ENCODE measurements at regions not wholly inside any gene's neighbourhood (a gene's known extent, or its start where the extent isn't known, plus 50 kb on each side); places are given as distances from the start of the nearest gene placed in this dataset.

DNA sequence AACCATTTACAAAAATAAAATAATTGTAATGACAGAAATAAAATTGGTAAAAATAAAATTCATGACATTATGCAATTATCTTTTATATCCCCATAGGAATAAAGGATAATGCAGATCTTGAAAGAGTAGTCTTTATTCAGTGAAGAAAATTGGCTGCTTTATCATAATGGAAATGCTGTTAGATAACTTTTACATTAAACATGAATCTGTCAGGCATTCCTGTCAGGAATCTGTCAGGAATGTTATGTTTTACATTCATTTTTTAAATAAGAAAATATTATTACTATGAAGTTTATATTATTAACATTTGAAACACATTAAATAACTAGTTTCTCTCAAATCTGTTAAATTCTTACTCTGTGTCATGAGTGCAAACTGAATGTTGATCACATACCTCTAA, 1024.7 kb upstream of the TMEFF2 start:
- CTCF ChIA-PET = no interaction called here
- POLR2A ChIA-PET = no interaction called here
- no peaks in the 10 kb centered on the region for H3K9me2 ChIP-seq
- H3K79me2 ChIP-seq (ENCODE audit: insufficient read depth) = no peaks in the 10 kb centered on the region
- H3F3A ChIP-seq (replicated peaks; ENCODE audit: insufficient read depth) = no peaks in the 10 kb centered on the region
- H3K4me2 ChIP-seq = no peak overlapping the region
- no peaks in the 10 kb centered on the region for H3K4me1 ChIP-seq (ENCODE audit: control insufficient read depth in 1 of 2, insufficient read depth in 2 of 2, low read depth in 1 of 2, low read length in 1 of 2)
- H3K27ac ChIP-seq (ENCODE audit: low read depth in 2 of 2, low read length in 1 of 2) = no peak overlapping the region
- no peak for TF ChIP-seq MXI1 (IDR thresholded peaks at IDR 0.05; ENCODE audit: low read depth, low read length)
- no peak for TF ChIP-seq FOSL2 (IDR thresholded peaks at IDR 0.05; ENCODE audit: borderline replicate concordance, low read depth)
- no peak for TF ChIP-seq TAF1 (IDR thresholded peaks at IDR 0.05; ENCODE audit: borderline replicate concordance, low read depth, low read length)
- no peak for TF ChIP-seq SMC3 (IDR thresholded peaks at IDR 0.05; ENCODE audit: low read depth, low read length)
- no peak for TF ChIP-seq CHD2 (IDR thresholded peaks at IDR 0.05; ENCODE audit: low read length, partially characterized antibody)
- TF ChIP-seq TCF12 (IDR thresholded peaks at IDR 0.05) = no peak
- no peak for TF ChIP-seq RAD21 (IDR thresholded peaks at IDR 0.05; ENCODE audit: low read length)
- no peak for TF ChIP-seq RCOR1 (IDR thresholded peaks at IDR 0.05; ENCODE audit: low read length)
- no peak for TF ChIP-seq MEF2A (IDR thresholded peaks at IDR 0.05; ENCODE audit: borderline replicate concordance, low read depth)
- TF ChIP-seq, protein P1, sequence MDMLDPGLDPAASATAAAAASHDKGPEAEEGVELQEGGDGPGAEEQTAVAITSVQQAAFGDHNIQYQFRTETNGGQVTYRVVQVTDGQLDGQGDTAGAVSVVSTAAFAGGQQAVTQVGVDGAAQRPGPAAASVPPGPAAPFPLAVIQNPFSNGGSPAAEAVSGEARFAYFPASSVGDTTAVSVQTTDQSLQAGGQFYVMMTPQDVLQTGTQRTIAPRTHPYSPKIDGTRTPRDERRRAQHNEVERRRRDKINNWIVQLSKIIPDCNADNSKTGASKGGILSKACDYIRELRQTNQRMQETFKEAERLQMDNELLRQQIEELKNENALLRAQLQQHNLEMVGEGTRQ (IDR thresholded peaks at IDR 0.05; ENCODE audit: borderline replicate concordance, low read depth, low read length) = no peak
- TF ChIP-seq, protein P2, sequence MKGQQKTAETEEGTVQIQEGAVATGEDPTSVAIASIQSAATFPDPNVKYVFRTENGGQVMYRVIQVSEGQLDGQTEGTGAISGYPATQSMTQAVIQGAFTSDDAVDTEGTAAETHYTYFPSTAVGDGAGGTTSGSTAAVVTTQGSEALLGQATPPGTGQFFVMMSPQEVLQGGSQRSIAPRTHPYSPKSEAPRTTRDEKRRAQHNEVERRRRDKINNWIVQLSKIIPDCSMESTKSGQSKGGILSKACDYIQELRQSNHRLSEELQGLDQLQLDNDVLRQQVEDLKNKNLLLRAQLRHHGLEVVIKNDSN (IDR thresholded peaks at IDR 0.05; ENCODE audit: borderline replicate concordance, low read depth) = no peak
- TF ChIP-seq CTCF (IDR thresholded peaks at IDR 0.05) = no peak
- no peak for TF ChIP-seq EZH2phosphoT487 (IDR thresholded peaks at IDR 0.05; ENCODE audit: borderline replicate concordance, low read depth)
- TF ChIP-seq ELF1 (IDR thresholded peaks at IDR 0.05) = no peak
- TF ChIP-seq EP300 (IDR thresholded peaks at IDR 0.05; ENCODE audit: borderline replicate concordance in 1 of 2, low read depth in 1 of 2, low read length in 1 of 2) = no peak
- no peak for TF ChIP-seq POLR2AphosphoS5 (IDR thresholded peaks at IDR 0.05; ENCODE audit: low read depth, low read length)
- TF ChIP-seq, protein P3, sequence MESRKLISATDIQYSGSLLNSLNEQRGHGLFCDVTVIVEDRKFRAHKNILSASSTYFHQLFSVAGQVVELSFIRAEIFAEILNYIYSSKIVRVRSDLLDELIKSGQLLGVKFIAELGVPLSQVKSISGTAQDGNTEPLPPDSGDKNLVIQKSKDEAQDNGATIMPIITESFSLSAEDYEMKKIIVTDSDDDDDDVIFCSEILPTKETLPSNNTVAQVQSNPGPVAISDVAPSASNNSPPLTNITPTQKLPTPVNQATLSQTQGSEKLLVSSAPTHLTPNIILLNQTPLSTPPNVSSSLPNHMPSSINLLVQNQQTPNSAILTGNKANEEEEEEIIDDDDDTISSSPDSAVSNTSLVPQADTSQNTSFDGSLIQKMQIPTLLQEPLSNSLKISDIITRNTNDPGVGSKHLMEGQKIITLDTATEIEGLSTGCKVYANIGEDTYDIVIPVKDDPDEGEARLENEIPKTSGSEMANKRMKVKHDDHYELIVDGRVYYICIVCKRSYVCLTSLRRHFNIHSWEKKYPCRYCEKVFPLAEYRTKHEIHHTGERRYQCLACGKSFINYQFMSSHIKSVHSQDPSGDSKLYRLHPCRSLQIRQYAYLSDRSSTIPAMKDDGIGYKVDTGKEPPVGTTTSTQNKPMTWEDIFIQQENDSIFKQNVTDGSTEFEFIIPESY (IDR thresholded peaks at IDR 0.05; ENCODE audit: borderline replicate concordance, low read depth) = no peak
- TF ChIP-seq RFX5 (IDR thresholded peaks at IDR 0.05; ENCODE audit: low read length) = no peak
- no peak for TF ChIP-seq NRF1 (IDR thresholded peaks at IDR 0.05; ENCODE audit: low read depth, low read length)
- no peak for TF ChIP-seq MAX (IDR thresholded peaks at IDR 0.05; ENCODE audit: low read depth)
- no peak overlapping the region for H3K9ac ChIP-seq
- H3K27me3 ChIP-seq (ENCODE audit: insufficient read depth) = no peaks in the 10 kb centered on the region
- H2AFZ ChIP-seq (ENCODE audit: low read depth) = no peak overlapping the region
- H4K20me1 ChIP-seq (ENCODE audit: insufficient read depth) = no peaks in the 10 kb centered on the region
- H3K4me3 ChIP-seq (ENCODE audit: low read depth in 2 of 2, low read length in 1 of 2) = no peak overlapping the region
- H3K36me3 ChIP-seq (replicated peaks in 1 of 2; ENCODE audit: control insufficient read depth in 1 of 2, insufficient read depth in 2 of 2, low read length in 1 of 2) = no peaks in the 10 kb centered on the region
- no peak for DNase-seq
- no peaks in the 10 kb centered on the region for H3K9me3 ChIP-seq
